ENCODE measurements at regions not wholly inside any gene's neighbourhood (a gene's known extent, or its start where the extent isn't known, plus 50 kb on each side); places are given as distances from the start of the nearest gene placed in this dataset.
A peak's percentile ranks its signal among the peaks of the same experiment; 100 is the strongest.

DNA sequence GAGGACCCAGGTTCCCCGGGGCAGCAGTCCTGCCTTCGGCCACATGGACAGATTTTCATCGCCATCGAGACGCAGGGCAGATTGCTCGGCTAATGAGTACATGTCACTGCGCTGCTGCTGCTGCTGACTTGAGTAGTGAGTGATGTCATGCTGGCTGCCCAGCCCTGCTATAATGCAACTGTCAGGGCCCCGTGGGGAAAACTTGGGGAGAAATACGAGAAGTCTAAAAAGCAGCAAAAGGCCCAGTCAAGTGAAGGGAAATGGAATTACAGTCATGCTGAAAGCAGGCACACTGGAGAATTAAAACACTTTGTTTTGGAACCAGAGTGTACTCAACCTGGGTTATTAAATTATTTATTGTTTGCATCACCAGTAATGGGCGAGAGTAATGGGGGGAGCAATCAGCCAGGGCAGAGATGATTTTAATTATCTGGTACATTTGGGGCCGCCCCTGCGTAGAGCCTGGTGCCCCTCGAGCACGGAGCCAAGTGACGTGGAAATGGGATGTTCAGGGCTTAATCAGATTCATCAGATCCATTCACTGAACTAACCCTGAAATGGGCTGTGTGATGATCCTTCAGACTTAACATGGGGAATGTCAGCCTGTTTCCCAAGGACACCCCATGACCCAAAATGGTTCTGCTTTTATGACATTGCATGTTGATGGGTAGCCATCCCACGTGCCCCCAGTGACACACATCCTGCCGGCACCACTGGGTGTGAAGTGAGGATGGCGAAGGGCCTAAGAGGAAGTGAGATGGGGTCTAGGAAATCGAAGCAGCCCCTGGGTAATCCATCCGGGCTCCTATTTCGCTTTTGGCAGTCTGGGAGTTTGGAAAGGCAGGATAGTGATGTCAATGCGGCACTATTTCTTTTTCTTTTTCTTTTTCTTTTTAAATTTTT is 241.6 kb upstream of the CADM1 start:
- DNase-seq (ENCODE audit: low read depth, low spot score): no peak

DNA sequence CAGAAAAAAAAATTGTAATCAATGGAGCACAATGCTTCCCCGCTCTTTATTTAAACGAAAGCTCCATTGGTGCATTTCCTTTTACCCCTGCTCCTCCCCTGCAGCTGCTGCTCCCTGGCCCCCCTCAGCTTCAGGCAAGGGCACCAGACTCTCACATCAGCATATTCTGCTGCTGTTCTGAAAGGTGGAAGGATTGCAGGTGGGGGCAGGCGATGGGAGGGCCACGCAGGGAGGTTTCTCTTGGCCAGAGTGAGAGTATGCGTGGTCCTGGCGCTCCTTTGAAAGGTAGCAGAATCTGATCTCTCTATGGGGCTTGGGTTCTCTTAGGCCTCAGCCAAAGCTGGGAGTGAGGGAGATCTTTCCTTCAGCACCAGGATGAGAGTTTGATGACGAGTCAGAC is 240.9 kb upstream of the CADM1 start:
- DNase-seq (ENCODE audit: low read depth, low spot score): peak; percentile 18

DNA sequence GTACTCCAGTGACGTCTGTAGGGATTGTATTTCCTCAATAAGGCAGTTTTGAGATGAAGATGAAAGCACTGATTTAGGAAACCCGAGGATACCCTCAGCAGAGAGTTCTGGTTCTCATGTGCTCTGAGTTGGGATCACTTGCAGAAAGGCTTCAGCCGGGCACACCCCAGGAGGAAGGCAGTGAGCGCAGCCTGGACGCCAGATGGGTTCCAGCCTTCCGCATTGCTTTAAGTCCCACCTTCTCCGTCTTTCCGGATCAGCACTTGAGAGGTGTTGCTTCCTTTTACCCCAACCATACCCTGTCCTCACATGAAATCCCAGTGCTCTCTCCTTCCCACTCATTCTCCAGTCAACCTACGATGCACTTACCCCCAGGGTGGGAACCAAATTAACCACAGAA is 239.5 kb upstream of the CADM1 start:
- DNase-seq (ENCODE audit: low read depth, low spot score): no peak

DNA sequence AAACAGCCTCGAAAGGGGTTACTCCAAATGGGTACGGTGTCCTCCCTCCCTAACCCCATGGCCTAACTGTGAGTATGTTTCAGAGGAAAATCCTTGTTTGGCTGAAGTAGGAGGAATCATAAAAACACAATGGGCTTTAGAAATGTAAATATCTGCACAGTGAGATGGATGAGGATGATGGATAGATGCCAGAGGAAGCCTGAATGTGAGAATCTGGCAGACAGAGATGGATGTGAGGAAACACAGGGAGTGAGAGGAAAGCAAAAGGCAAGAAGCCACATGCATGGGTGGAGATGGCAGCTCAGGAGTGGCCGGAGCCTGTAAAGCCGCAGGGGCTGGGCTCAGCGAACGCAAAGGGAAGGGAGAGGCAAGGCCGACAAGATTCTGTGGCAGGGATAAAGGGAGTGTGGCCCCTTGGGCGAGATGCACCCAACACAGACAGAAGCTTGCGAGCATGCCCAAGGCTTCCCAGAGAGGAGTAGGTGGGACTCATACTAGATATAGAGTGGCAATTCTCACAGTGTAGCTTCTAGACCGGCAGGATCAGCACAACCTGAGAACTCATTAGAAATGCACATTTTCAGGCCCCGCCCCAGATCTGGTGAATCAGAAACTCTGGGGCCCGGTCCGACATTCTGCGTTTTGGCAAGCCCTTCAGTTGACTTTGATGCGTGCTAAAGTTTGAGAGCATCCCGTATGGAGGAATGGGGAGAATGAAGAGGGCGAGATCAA is 237.3 kb upstream of the CADM1 start:
- peak; percentile 57 for DNase-seq (ENCODE audit: low read depth, low spot score)

DNA sequence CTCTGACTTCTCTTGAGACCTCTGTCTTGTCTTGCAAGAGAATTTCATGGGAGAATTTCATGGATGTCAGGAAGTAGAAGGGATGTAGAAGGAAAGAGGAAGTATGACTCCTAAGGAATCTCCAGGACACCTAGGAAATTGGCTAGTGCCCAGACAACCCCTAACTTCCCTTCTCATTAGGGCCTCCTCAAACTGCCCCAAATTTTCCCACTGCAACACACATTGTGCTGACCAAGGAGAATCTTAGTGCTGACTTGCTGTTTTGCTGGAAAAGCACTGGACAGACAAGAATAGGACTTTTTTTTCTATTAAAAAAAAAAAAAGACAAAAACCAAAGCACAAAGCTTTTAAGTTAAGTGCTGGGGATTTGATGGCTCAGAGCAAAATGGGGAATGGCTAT is 236.1 kb upstream of the CADM1 start:
- DNase-seq (ENCODE audit: low read depth, low spot score): no peak

DNA sequence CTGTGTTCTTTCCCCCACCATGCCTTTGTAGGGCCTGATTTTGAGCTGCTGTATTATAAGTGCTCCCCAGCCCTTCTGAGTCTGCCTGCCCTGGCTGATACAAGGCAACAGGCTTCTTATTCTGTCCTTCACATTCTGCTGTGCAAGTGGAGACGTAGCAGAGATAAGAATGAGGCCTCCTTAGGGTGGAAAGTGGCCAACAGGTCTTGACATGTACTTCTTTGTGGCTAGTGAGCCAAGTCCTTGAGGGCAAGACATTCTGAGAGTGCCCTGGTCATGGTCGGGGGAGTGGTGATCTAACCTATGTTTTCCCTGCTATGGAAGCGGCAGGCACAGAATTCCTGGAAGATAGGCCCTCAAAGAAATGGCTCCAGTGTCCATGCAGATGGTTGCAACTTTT is 235.7 kb upstream of the CADM1 start:
- DNase-seq (ENCODE audit: low read depth, low spot score): no peak

DNA sequence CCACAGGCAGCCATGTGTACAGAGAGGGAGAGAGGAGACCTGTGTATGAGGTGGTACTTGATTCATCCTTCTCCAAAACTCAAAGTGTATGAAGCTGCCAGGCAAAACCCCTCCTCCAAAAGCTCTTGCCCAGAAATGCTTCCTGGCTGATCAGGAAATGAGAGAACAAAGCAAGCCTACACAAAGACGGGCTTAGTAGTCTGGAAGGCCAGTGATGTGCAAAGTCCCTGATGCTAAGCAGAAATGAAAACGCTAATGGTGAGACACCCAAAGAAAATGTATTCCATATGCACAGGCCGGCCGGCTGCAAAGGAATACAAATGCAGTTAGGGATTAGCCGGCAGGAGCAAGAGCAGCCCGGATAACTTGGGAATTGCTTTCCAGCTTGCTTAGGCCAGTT is 234.9 kb upstream of the CADM1 start:
- no peak for DNase-seq (ENCODE audit: low read depth, low spot score)

DNA sequence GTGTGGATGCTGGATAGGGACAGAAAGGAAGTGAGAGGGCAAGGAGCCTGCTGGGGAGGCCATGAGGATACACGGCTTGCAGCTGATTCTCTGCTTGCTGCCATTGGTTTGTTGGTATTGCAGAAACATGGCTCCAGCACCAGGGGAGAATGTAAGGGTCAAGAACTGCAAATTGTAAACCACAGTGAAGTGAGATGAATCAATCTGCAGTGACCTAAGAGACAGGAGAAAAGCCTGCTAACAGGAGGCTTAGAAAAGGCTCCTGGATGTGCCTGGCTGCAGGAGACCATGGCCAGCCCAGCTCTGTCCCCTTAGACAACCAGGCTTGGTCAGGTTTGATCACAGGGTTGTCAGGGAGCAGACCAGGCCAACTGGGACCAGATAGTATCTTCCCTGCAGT is 233.7 kb upstream of the CADM1 start:
- DNase-seq (ENCODE audit: low read depth, low spot score): no peak

DNA sequence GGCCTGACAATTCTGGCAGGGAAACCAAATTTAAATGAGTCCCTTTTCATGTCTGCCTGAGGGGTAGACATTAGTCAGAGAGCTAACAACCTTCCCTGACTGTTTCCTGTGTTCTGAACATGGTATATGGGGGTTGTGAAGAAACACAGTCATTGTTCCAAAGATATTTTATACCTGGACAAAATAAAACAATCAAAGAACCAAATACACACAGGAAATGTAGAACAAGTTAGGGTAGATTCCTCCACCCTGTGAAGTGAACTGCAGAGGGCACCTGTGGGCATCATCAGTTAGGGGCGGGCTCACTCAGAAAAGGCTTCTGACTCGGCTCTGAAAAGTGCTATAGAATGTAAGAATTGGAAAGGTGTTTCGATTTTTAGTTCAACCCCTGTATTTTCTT is 231.9 kb upstream of the CADM1 start:
- DNase-seq (ENCODE audit: low read depth, low spot score): no peak

DNA sequence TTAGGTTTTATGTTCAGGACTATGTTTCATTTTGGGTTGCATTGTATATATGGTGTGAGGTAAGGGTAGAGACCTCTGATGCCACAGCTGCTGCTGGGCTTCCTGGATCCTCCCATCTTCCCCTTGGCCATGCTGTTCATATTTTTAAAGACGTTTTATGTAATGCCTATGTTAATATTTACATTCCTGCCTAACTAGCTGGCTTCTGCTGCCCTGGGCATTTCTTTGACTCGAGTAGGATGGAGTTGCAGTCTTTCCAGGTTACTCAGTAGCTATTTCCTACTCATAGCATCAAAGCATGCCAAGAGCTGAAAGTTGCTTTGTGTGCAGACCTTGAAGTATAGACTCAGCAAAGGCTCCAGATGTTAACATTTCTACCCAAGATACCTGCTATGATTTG is 220.5 kb upstream of the CADM1 start:
- no peak for DNase-seq (ENCODE audit: low read depth, low spot score)

DNA sequence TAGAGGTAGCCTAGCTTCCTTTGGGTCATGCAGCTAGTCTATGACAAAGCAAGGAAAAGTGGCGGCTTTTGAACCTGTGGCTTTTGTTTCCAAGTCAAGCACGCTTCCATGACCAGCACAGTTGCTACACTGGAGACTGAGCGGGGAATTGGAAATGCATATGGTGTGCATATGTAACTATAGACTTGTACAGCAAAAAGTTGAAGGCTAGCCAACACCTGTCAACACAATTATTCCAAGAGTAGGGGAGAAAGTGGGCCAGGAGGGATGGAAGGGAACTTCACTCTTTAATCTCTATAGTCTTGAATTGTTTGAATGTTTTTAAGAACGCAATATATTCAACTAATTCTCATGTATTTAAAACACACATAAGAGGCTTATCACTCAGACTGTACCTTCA is 218.5 kb upstream of the CADM1 start:
- no peak for DNase-seq (ENCODE audit: low read depth, low spot score)

DNA sequence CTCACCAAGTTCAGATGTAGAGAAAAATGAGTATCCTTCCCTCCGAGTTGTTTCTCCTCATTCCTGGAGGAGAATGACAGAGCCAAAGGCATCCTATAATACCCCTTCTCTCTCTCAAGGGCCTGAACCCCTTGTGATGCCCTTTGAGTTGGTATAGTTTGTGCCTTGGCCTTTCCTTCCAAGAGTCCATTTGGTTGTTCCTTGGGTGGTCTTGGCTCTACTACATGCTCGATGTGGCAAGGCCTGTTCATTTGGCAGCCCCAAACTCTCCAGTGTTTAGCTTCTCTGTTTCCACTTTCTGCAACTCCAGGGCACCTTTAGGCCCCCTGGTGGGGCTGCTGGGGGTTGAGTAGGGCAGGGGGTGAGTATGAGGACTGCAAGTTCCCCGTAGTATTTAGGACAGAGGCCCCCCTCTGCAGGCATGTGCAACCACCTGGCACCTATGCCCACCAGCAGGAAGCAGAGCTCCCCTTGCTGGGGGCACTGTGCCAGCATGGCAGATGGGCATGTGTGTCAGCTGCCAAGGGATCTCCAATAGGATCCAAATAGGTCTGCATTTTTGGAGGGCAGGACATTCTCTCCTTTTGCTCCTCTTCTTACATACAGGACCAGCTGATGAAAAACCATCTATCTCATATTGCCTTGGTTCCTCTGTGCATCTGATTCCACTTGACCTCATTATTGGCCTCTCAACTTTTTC is 217.2 kb upstream of the CADM1 start:
- no peak for DNase-seq (ENCODE audit: low read depth, low spot score)

DNA sequence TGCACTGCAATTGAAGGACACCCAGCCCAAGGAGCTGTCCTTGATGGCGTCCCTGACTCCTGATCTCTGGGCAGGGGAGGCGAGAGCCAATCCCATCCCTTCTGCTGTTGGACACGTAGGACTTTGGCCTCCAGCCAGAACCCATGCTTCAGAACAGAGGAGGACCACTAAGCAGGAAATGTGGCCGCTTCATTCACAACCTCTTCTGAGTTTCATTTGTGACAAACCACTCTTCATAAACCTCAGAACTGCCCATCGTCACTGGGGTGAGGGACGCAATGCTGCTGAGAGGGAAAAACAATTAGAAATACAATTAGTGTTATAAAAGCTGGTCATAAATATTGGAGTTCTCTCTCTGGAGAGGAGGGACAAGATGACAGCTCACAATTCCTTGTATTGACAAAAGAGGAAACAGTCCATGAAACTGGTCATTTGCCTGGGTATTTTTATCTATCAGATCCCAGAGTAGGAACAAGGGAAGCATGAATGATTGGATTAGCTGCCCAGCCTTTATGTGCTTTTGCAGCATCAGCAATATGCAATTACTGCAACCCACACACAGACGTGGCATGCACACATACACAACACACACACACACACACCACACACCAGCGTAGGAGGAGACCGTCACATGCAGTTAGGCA is 216.5 kb upstream of the CADM1 start:
- no peak for DNase-seq (ENCODE audit: low read depth, low spot score)

DNA sequence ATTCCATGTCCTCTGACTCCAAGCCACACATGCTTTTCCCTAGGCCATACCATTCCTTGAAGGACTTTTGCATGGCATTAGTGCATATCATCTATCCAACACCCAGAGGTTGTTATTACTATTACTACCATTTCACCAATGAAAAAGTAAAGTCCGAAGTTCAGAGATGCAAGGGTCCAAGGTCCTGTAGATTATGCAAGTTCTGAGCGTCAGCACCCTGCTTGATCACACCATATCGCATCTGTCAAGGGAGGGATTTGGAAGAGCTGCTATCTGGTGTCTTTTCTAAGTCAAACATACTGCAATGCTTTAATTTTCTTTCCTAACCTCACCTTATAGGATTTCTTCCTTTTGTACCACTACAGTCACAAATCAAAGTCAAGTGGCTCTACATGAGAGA is 214.7 kb upstream of the CADM1 start:
- DNase-seq (ENCODE audit: low read depth, low spot score): no peak

DNA sequence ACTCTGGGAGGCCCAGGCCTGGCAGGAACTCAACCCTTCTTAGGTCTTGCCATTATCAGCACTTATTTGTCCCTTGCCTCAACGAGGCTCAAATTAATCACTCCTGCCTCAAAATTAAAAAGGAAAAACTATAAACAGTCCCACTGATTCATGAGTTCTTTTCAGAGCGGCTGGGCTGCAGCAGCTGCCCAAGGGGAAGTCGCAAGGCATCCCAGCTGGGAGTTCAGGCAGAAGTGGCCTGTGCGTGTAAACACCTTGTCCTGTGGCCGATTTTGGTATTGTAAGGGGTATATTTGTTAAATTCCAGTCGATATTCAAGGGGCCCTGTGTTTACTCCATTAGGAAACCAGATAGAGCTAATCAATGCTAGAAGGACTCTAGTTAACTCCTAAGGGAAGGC is 213.9 kb upstream of the CADM1 start:
- DNase-seq (ENCODE audit: low read depth, low spot score): no peak

DNA sequence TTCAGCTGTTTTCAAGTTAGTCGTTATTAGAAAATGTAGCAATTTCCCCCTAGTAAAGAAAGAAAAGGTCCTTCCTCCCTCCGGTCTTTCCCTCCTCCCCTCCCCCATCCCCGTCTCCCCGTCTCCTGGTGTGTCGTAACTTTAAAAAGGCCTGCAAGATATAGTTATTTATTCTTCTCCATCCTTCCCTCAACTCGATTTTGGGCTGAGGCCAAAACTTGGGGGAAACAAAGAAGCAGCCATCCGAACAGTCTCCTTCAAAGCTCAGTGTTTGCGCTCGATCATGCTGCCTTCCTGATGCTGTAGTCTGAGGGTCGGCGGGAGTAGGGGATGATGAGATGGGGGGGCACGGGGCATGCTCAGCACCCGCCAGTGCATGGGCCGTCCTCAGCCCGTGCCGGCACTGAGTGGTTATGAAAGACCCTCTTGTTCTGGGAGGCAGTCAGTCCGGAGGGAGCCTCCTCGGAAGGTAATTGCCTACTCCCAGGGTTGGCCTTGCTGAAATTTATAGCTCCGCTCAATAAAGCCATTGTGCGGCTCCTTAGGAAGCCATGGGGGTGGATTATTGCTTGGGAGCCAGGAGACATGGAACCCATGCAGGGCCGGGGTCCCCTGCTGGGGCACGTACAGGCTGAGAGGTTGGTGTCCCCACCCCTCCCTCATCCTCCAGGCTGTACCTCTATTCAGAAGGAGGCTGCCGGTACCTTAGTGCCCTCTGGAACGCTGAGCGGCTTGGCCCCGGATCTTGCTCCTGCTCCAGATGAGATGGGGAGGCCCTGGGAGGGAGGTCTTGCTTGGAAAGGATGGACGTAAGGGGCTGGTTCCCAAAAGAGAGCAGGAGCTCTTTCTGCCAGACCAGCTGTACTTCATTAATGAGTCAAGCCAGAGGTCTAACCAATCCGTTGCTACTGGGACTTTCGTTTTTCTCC is 212.7 kb upstream of the CADM1 start:
- DNase-seq (ENCODE audit: low read depth, low spot score): no peak

DNA sequence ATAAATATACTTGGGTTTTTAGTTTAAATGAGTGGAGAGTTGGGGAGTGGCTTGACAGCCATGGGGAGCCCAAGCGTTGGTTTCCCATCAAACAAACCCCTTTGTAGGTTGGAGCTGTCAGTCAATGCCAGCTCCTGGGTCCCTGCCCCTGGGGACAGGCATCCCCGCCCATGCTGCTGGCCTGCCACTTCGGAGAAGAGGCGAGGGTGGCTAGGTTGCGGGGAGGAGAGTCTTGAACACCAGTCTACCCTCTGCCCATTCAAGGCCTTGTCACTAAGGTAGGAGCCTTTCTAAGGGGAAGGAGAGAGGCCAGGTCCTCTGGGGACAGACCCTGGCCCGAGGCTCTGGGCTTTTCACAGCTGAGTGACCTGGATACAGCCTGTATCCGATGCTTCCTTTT is 211.9 kb upstream of the CADM1 start:
- no peak for DNase-seq (ENCODE audit: low read depth, low spot score)

DNA sequence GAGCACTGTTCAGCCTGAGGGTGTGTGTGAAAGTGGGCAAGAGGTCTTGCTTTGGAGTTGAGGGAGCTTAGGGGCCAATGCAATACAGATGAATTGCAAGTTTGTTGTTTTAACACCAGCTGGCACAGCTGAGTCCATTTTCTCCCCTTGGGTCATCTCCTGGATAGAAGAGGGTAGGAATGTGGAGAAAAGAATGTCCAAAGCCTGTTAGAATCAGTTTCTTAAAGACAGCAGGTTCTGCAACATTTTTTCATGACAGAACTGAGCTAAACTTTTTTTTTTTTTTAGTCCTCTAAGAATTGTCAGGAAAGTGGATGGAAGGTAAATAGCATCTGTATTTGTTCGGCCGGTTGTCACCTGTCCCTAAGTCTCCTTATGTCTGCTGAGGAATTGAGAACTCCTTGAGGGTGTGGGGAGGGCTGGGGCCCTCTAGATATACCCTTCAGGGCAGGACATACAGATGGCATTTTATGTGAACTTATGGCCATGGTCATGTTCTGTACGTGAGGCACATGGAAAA is 211.1 kb upstream of the CADM1 start:
- DNase-seq (ENCODE audit: low read depth, low spot score): peak; percentile 47

DNA sequence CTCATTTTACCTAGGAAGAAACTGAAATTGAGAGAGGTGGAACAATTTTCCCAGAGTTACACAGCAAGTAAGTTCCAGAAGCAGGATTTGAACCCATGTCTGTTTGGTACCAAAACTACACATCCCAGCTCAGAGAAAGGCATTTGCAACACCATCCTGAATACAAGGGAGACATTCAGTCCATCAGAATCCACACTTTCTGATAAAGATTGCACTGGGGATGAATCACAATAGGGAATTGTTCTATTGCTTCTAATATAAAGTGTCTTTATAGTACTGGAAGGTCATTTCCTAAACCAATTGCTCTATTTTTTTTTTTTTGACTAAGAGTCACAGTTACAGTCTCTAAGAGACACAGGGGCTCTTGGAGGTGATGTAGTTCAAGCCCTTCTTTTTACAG is 208.1 kb upstream of the CADM1 start:
- DNase-seq (ENCODE audit: low read depth, low spot score): no peak

DNA sequence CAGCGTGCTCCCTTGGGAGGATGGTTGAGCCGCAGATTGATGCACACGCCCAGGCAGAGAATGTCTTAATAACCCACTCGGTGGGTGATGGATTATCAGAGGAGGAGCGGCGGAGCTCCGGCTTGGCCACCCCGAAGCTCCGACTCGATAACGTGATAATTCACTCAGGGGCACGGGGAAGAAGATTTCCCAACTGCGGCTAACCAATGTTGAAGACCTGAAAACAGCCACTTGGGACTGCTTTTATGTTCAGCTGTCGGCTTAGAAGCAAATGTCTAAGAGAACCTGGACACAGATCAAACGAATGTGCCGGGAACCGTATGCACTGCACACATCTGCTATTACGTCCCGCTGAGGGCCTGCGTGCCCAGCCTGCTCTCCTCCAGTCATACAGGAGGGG is 206.8 kb upstream of the CADM1 start:
- DNase-seq (ENCODE audit: low read depth, low spot score): no peak

DNA sequence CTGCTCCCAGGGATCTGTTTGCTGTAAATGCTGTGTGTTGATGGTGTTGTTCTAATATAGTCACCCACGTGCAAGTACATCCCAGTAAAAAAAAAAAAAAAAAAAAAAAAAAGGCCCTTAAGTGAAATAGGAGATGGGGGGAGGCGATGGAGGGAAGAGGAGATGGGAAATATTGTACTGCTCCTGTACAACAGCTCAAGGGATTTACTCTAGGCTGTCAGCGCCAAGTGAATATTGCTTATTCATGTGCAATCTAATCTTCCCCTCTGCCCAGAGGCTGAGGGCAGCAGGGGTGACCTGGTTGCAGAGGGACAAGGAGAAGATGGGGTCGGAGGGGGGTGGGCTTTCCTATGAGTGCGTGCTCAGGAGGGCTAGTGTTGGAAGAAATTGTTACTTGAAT is 206.2 kb upstream of the CADM1 start:
- DNase-seq (ENCODE audit: low read depth, low spot score): no peak
